ENCODE measurements at regions not wholly inside any gene's neighbourhood (a gene's known extent, or its start where the extent isn't known, plus 50 kb on each side); places are given as distances from the start of the nearest gene placed in this dataset.

- DNase-seq = no peak
These were observed 74.7 kb downstream of the SDC1 start for GRCh38 chr2:20150110-20150706.

GRCh38 chr2:20149703-20150030, 75.3 kb downstream of the SDC1 start:
- no peak for DNase-seq

- no peak for DNase-seq
These were observed 75.8 kb downstream of the SDC1 start for GRCh38 chr2:20148923-20149702.

GRCh38 chr2:20148426-20148922, 76.5 kb downstream of the SDC1 start:
- DNase-seq = no peak

- no peak for DNase-seq
These were observed 77.6 kb downstream of the SDC1 start for GRCh38 chr2:20147351-20147750.

- DNase-seq = no peak
These were observed 78.5 kb downstream of the SDC1 start for GRCh38 chr2:20146401-20146800.

- DNase-seq = no peak
These were observed 79.3 kb downstream of the SDC1 start for GRCh38 chr2:20145497-20146193.

- DNase-seq = no peak
These were observed 80.1 kb downstream of the SDC1 start for GRCh38 chr2:20144861-20145260.

- no peak for DNase-seq
These were observed 80.7 kb downstream of the SDC1 start for GRCh38 chr2:20144196-20144595.

- DNase-seq = no peak
These were observed 81.7 kb downstream of the SDC1 start for GRCh38 chr2:20143263-20143662.

- DNase-seq = no peak
These were observed 83.1 kb downstream of the SDC1 start for GRCh38 chr2:20141806-20142205.

- no peak for DNase-seq
These were observed 83.7 kb downstream of the SDC1 start for GRCh38 chr2:20141056-20141762.

GRCh38 chr2:20140321-20141055, 84.4 kb downstream of the SDC1 start:
- no peak for DNase-seq

GRCh38 chr2:20139407-20140172, 85.3 kb downstream of the SDC1 start:
- no peak for DNase-seq

GRCh38 chr2:20138696-20139095, 86.2 kb downstream of the SDC1 start:
- no peak for DNase-seq

GRCh38 chr2:20137884-20138283, 86.5 kb upstream of the LAPTM4A start:
- DNase-seq = no peak

GRCh38 chr2:20137131-20137571, 85.7 kb upstream of the LAPTM4A start:
- no peak for DNase-seq

GRCh38 chr2:20136149-20136548, 84.7 kb upstream of the LAPTM4A start:
- no peak for DNase-seq

- DNase-seq = no peak
These were observed 84.2 kb upstream of the LAPTM4A start for GRCh38 chr2:20135631-20136050.

GRCh38 chr2:20132990-20133535, 81.6 kb upstream of the LAPTM4A start:
- DNase-seq = peak; percentile 45
